B cell (primary cell): ENCODE measurements at regions not wholly inside any gene's neighbourhood (a gene's known extent, or its start where the extent isn't known, plus 50 kb on each side); places are given as distances from the start of the nearest gene placed in this dataset.

Experiments used
- CTCF ChIP-seq: fragments of 200-600 bp; IDR thresholded peaks from one replicate; pipeline ENCODE4 v1.8.0; 2022; ENCODE audit warnings: antibody characterized with exemption, mild to moderate bottlenecking
- EZH2 ChIP-seq: IDR thresholded peaks from 2 replicates; pipeline ENCODE4 v1.6.1; 2012; ENCODE audit warnings: borderline replicate concordance, low read depth, mild to moderate bottlenecking, moderate library complexity, low read length; ENCODE audit not compliant: insufficient read depth, poor library complexity, severe bottlenecking

GRCh38 chr18:14930076-14930475, 182.1 kb downstream of the ANKRD30B start:
- TF ChIP-seq EZH2 (no peak), CTCF (no peak)
